HFF-Myc (cell line): ENCODE measurements at regions not wholly inside any gene's neighbourhood (a gene's known extent, or its start where the extent isn't known, plus 50 kb on each side); places are given as distances from the start of the nearest gene placed in this dataset.

Experiments
- DNase-seq: peaks from one replicate; pipeline ENCODE4 v3.0.0-alpha.2; 2011; ENCODE audit warnings: low read depth; ENCODE audit errors: extremely low read depth
- H3K4me3 ChIP-seq: replicated peaks from 2 replicates; pipeline ENCODE4 v1.5.1; 2011; ENCODE audit warnings: low read depth, mild to moderate bottlenecking, control low read depth, low read length
- CTCF ChIP-seq: IDR thresholded peaks from 2 replicates; pipeline ENCODE4 v1.5.1; 2012; ENCODE audit warnings: mild to moderate bottlenecking, low read depth, low read length, control low read depth; ENCODE audit errors: missing control alignments

GRCh38 chr12:28882444-28882843 is 266.6 kb upstream of the FAR2 start:
- no peak for DNase-seq
- no peak overlapping the region for H3K4me3 ChIP-seq
- no peak for TF ChIP-seq CTCF

- TF ChIP-seq CTCF: no peak
- no peak overlapping the region for H3K4me3 ChIP-seq
- no peak for DNase-seq
Observed at GRCh38 chr12:28883406-28883997, 265.6 kb upstream of the FAR2 start.

- no peak overlapping the region for H3K4me3 ChIP-seq
- DNase-seq: peak; percentile 92
- no peak for TF ChIP-seq CTCF
Observed at GRCh38 chr12:28884904-28885679, 264.0 kb upstream of the FAR2 start.

DNA sequence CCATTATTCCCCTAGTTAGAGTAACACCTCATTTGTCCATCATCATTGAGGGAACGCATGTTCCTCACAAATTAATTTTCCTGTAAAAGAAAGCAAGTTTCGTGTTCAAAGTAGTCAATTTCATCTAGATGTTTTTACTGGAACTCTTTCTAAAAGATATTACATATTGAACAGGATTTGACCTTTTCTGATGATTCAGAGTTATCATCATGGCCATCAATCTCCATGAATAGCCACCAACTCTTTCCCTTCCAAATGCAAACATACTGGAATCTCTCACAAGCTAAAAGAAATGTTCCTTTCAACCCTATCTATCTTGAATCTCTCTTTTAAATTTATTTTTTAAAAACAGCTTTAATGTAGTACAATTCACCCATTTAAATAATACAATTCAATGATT is 263.1 kb upstream of the FAR2 start:
- H3K4me3 ChIP-seq: no peak overlapping the region
- TF ChIP-seq CTCF: no peak
- no peak for DNase-seq

DNA sequence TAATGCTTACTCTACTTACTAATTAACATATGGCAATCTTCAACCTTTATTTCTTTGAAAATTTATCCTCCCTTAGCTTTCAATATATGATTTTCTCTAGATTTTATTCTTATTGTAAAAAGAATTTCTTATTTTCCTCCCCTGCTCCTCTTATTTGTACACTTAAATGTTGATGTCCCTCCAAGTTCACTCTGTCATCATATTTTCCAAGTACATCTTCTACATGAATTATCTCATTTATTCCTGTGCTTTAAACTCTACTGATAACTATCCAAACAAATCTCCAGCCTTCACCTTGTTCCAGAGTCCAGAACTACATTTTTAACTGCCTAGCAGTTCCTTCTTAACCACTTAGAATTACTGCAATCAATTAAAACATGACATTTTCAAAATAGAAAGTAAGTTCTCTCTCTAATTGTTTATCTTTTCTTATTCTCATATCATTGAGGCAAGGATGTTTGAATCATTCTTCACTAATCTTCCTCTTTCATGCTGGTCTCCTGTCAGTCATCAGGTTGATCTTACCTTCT is 261.6 kb upstream of the FAR2 start:
- no peak for TF ChIP-seq CTCF
- DNase-seq: no peak
- H3K4me3 ChIP-seq: no peak overlapping the region

GRCh38 chr12:28890664-28891063 is 258.4 kb upstream of the FAR2 start:
- no peak for DNase-seq
- H3K4me3 ChIP-seq: no peak overlapping the region
- no peak for TF ChIP-seq CTCF
